Omental fat pad (tissue), 3 donors: ENCODE measurements at regions not wholly inside any gene's neighbourhood (a gene's known extent, or its start where the extent isn't known, plus 50 kb on each side); places are given as distances from the start of the nearest gene placed in this dataset.

ENCODE experiments used
- ATAC-seq: fragments of 150-250 bp; one replicate; pipeline ENCODE4 v1.9.1; 2016; ENCODE audit warnings: mild to moderate bottlenecking, moderate library complexity; ENCODE audit not compliant: low FRiP score
- DNase-seq: peaks from one replicate; pipeline ENCODE4 v3.0.0-alpha.2; 2019; ENCODE audit warnings: low spot score
- TF ChIP-seq, protein P1 (sequence below), 3 donors: fragments of 450-650 bp; IDR thresholded peaks; one replicate each; pipeline ENCODE4 v1.5.1; 2016 to 2017; ENCODE audit warnings: antibody characterized with exemption in 3 of 3, mild to moderate bottlenecking in 3 of 3, moderate library complexity in 2 of 3

DNA sequence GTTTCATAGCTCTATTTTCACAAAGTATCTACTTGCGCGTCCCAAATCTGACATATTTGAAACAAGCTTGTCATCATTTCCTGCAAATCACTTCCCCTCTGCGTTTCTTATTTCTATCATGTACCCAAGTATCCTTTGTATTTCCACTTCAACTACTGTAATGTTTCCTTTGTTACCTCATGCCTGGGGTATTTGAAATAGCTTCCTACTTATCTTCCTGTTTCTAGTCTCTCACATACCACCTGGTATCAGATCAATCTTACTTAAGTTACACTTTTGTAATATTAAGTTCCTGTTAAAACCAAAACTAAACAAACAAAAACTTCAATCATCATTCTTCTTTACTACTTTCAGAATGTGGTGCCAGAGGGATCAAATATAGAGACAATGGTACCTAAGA, 93.6 kb upstream of the SMAD1 start:
- no peak for DNase-seq
- TF ChIP-seq, protein P1, sequence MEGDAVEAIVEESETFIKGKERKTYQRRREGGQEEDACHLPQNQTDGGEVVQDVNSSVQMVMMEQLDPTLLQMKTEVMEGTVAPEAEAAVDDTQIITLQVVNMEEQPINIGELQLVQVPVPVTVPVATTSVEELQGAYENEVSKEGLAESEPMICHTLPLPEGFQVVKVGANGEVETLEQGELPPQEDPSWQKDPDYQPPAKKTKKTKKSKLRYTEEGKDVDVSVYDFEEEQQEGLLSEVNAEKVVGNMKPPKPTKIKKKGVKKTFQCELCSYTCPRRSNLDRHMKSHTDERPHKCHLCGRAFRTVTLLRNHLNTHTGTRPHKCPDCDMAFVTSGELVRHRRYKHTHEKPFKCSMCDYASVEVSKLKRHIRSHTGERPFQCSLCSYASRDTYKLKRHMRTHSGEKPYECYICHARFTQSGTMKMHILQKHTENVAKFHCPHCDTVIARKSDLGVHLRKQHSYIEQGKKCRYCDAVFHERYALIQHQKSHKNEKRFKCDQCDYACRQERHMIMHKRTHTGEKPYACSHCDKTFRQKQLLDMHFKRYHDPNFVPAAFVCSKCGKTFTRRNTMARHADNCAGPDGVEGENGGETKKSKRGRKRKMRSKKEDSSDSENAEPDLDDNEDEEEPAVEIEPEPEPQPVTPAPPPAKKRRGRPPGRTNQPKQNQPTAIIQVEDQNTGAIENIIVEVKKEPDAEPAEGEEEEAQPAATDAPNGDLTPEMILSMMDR (IDR thresholded peaks at IDR 0.05) = no peak
- no peak for ATAC-seq

DNA sequence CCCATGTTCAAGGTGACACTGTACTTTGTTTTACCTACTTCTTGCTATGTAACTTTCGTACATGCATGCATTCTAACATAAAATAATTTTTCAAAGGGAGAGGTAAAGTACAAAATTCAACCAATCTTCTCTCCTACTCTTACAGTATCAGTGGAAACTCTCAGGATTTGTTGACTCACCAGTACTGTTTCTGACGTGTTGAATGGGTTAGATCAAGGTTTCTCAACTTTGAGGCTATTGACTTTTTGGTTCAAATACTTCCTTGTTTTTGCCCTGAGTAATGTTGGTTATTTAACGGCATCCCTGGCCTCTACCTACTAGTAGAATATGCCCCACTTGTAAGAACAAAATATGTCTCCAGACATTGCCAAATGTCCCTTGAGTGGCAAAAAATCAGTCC, 94.6 kb upstream of the SMAD1 start:
- ATAC-seq = no peak
- TF ChIP-seq, protein P1 (IDR thresholded peaks at IDR 0.05) = no peak
- no peak for DNase-seq

DNA sequence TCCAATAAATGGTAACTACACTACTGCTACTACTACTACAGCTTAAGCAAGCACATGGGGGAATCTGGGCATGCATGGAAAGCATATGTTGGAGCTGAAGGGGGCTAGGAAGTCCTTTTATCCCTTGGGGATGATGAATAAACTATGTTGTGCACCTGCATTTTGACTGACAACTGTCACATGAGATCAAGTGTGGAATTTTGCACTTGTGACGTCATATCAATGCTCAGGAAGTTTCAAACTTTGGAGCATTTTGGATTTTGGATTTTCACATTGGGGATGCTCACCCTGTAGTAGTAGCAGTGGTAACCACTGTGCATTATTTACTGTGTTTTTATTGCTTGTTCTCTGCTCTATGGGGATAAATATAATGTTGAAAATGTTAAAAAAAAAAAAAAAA, 100.5 kb upstream of the SMAD1 start:
- DNase-seq = no peak
- TF ChIP-seq, protein P1 (IDR thresholded peaks at IDR 0.05) = no peak
- ATAC-seq = no peak

DNA sequence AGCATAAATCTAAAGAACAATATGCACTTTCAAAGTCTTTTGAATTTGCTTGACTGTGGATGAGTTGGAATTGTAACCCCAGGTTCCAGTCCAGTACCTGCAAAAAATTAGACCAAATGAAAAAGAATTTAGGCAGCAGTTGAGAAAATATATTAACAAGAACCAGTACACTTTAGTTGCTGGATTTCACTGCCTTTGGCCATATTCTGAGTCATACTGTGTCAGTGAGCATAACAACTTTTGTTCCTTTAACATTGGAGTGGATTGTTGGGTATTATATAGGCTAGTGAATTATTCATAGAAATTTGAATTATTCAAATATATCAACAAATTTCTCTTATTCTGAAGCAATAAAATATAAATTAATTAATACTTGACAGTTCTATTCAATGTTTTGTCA, 101.5 kb upstream of the SMAD1 start:
- DNase-seq (no peak), ATAC-seq (no peak)
- TF ChIP-seq, protein P1 (IDR thresholded peaks at IDR 0.05) = no peak

DNA sequence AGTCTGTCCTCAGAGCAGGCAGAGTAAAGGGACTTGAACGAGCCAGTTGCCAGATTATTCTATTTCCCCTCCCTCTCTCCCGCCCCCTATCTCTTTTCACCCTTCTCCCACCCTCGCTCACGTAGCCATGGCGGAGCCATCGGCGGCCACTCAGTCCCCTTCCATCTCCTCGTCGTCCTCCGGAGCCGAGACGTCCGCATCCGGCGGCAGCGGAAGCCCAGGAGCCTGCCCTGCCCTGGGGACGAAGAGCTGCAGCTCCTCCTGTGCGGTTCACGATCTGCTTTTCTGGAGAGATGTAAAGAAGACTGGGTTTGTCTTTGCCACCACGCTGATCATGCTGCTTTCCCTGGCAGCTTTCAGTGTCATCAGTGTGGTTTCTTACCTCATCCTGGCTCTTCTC, 106.2 kb upstream of the SMAD1 start:
- no peak for DNase-seq
- no peak for ATAC-seq
- TF ChIP-seq, protein P1 (IDR thresholded peaks at IDR 0.05) = no peak

DNA sequence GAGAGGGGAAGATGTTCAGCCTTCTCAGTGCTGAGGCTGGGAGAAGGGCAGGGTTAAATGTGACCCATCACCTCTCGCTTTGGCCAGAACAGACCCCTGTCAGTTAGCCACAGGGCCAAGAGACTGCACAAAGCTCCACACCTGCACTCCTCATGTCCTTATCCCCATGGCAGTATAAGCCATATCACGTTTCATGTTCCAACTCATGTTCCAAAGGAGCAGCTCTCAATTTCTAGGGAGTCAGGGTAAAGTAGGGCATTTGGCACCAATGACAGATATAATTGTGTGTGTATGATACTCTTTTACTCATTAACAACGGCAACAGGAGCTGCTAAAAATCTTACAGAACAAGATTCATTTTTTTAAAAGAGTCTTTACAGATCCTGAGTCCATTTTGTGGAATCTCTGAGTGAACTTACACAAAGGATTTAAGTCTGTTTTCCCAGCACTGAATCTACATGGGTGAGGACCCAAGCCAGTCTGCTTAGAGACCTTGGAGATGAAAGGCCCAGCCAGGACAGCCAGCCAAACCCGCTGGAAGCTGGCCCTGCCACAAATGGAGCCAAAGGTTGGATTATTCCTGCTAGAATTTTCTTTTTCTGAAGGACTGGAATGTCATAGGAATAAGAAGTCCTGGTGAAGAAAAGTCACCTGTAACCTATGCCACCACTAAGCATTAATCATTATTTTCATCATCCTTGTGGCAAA, 129.1 kb upstream of the SMAD1 start:
- ATAC-seq = no peak
- TF ChIP-seq, protein P1 (IDR thresholded peaks at IDR 0.05) = no peak
- DNase-seq = no peak

DNA sequence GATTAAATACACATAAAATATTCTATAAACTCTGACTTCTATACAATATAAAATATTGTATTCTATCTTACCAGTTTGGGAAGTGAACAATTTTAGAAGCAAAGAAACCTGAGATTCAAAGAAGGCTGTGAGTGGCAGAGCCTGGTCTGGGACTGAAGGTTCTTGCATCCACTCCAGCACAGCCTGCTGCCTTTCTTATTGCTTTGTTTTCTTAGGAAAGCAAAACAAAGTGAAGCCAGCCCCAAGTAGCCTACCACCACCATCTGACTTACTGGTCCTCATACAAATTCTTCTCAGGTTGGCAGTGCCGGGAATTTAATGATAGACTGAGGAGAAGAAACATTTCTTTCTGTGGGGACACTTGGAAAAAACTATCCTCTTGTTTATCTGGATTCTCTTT, 129.7 kb upstream of the SMAD1 start:
- DNase-seq = no peak
- TF ChIP-seq, protein P1 (IDR thresholded peaks at IDR 0.05) = no peak
- ATAC-seq = no peak
